ENCODE measurements at regions not wholly inside any gene's neighbourhood (a gene's known extent, or its start where the extent isn't known, plus 50 kb on each side); places are given as distances from the start of the nearest gene placed in this dataset.

GRCh38 chr20:60338556-60338955, 380.3 kb downstream of the CDH26 start:
- Histone ChIP-seq H3K9me3 (replicated peaks in 1 of 2; ENCODE audit: control insufficient read depth in 2 of 2, insufficient read depth in 1 of 2, low read depth in 1 of 2, low read length in 2 of 2) (peaks cover 0 to 4% of the 10 kb centered on the region in 2 donors), H2AFZ (ENCODE audit: low read length) (no peak overlapping the region), H3K23ac (ENCODE audit: low read depth, low read length, poor library complexity) (no peak overlapping the region), H3K9ac (ENCODE audit: low read depth, low read length, poor library complexity) (no peak overlapping the region), H4K91ac (ENCODE audit: low read depth, low read length, poor library complexity) (no peak overlapping the region), H3K27ac (replicated peaks; ENCODE audit: low read length) (no peak overlapping the region), H2BK12ac (ENCODE audit: low read length) (no peak overlapping the region), H2BK15ac (ENCODE audit: low read length) (no peak overlapping the region), H3K18ac (ENCODE audit: low read length) (no peak overlapping the region), H3K4me2 (ENCODE audit: insufficient read depth, low read length, poor library complexity, severe bottlenecking) (no peak overlapping the region), H3K27me3 (ENCODE audit: control insufficient read depth in 3 of 3, insufficient read depth in 3 of 3, low read depth in 1 of 3, low read length in 3 of 3) (no peaks in the 10 kb centered on the region), H3K14ac (ENCODE audit: low read length) (no peak overlapping the region), H3K4ac (ENCODE audit: low read length) (no peak overlapping the region), H3K4me1 (ENCODE audit: control insufficient read depth in 2 of 2, insufficient read depth in 1 of 2, low read depth in 1 of 2, low read length in 2 of 2) (peaks cover 0 to 2% of the 10 kb centered on the region in 2 donors), H2BK120ac (ENCODE audit: low read depth, low read length) (no peak overlapping the region), H4K8ac (ENCODE audit: low read depth, low read length) (no peak overlapping the region), H3K79me1 (ENCODE audit: low read depth, low read length) (no peaks in the 10 kb centered on the region), H2AK5ac (ENCODE audit: low read depth, low read length) (no peak overlapping the region), H2BK5ac (ENCODE audit: low read length) (no peak overlapping the region), H3K36me3 (replicated peaks in 1 of 2; ENCODE audit: control insufficient read depth in 2 of 2, insufficient read depth in 2 of 2, low read length in 2 of 2) (no peaks in the 10 kb centered on the region), H3K4me3 (ENCODE audit: low read length in 2 of 2) (no peak overlapping the region)
- no peak for DNase-seq (ENCODE audit: low spot score)
- WGBS, 2 donors (ENCODE audit: extremely low coverage in 2 of 2, insufficient read length in 2 of 2, insufficient replicate concordance in 1 of 2) = no CpG with 5 or more reads among the region's 8 CpGs

DNA sequence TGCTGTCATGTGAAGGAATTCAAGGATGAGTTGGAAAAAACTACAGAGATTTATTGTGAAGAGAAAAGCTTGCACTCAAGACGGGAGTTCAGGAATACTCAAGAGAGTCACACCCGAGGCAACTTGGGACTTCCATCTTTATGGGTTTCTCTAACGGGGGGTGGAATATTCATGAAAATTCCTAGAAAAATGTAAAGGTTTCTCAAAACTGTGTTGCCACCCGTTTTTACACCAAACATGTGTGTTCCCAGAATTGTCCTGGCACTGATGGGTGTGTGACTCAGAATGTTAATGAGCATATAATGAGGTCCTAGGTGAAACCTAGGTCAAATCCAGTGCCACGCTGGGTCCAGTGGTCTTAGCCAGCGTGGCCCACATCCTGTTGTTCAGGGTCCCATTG, 381.5 kb downstream of the CDH26 start:
- H2AFZ ChIP-seq (ENCODE audit: low read length) = no peak overlapping the region
- H2BK120ac ChIP-seq (ENCODE audit: low read depth, low read length) = no peak overlapping the region
- no peak overlapping the region for H3K9ac ChIP-seq (ENCODE audit: low read depth, low read length, poor library complexity)
- no peaks in the 10 kb centered on the region for H3K36me3 ChIP-seq (replicated peaks in 1 of 2; ENCODE audit: control insufficient read depth in 2 of 2, insufficient read depth in 2 of 2, low read length in 2 of 2)
- no peaks in the 10 kb centered on the region for H3K79me1 ChIP-seq (ENCODE audit: low read depth, low read length)
- H3K4me1 ChIP-seq (ENCODE audit: control insufficient read depth in 2 of 2, insufficient read depth in 1 of 2, low read depth in 1 of 2, low read length in 2 of 2) = peaks cover 0 to under 1% of the 10 kb centered on the region in 2 donors
- no CpG with 5 or more reads among the region's 6 CpGs for WGBS, 2 donors (ENCODE audit: extremely low coverage in 2 of 2, insufficient read length in 2 of 2, insufficient replicate concordance in 1 of 2)
- H3K27ac ChIP-seq (replicated peaks; ENCODE audit: low read length) = no peak overlapping the region
- DNase-seq (ENCODE audit: low spot score) = no peak
- H3K14ac ChIP-seq (ENCODE audit: low read length) = no peak overlapping the region
- peaks cover 0 to 4% of the 10 kb centered on the region in 2 donors for H3K9me3 ChIP-seq (replicated peaks in 1 of 2; ENCODE audit: control insufficient read depth in 2 of 2, insufficient read depth in 1 of 2, low read depth in 1 of 2, low read length in 2 of 2)
- H4K91ac ChIP-seq (ENCODE audit: low read depth, low read length, poor library complexity) = no peak overlapping the region
- no peak overlapping the region for H3K4me3 ChIP-seq (ENCODE audit: low read length in 2 of 2)
- no peak overlapping the region for H3K4ac ChIP-seq (ENCODE audit: low read length)
- no peak overlapping the region for H2AK5ac ChIP-seq (ENCODE audit: low read depth, low read length)
- no peak overlapping the region for H2BK12ac ChIP-seq (ENCODE audit: low read length)
- H3K27me3 ChIP-seq (ENCODE audit: control insufficient read depth in 3 of 3, insufficient read depth in 3 of 3, low read depth in 1 of 3, low read length in 3 of 3) = no peaks in the 10 kb centered on the region
- H3K4me2 ChIP-seq (ENCODE audit: insufficient read depth, low read length, poor library complexity, severe bottlenecking) = no peak overlapping the region
- H4K8ac ChIP-seq (ENCODE audit: low read depth, low read length) = no peak overlapping the region
- no peak overlapping the region for H3K23ac ChIP-seq (ENCODE audit: low read depth, low read length, poor library complexity)
- no peak overlapping the region for H2BK5ac ChIP-seq (ENCODE audit: low read length)
- no peak overlapping the region for H2BK15ac ChIP-seq (ENCODE audit: low read length)
- H3K18ac ChIP-seq (ENCODE audit: low read length) = no peak overlapping the region

- no peak overlapping the region for H2BK5ac ChIP-seq (ENCODE audit: low read length)
- H4K8ac ChIP-seq (ENCODE audit: low read depth, low read length) = no peak overlapping the region
- peaks cover 0 to 4% of the 10 kb centered on the region in 2 donors for H3K9me3 ChIP-seq (replicated peaks in 1 of 2; ENCODE audit: control insufficient read depth in 2 of 2, insufficient read depth in 1 of 2, low read depth in 1 of 2, low read length in 2 of 2)
- H3K36me3 ChIP-seq (replicated peaks in 1 of 2; ENCODE audit: control insufficient read depth in 2 of 2, insufficient read depth in 2 of 2, low read length in 2 of 2) = no peaks in the 10 kb centered on the region
- H2BK12ac ChIP-seq (ENCODE audit: low read length) = no peak overlapping the region
- no peak overlapping the region for H3K14ac ChIP-seq (ENCODE audit: low read length)
- no peak overlapping the region for H3K23ac ChIP-seq (ENCODE audit: low read depth, low read length, poor library complexity)
- no peak overlapping the region for H2BK15ac ChIP-seq (ENCODE audit: low read length)
- H3K4ac ChIP-seq (ENCODE audit: low read length) = no peak overlapping the region
- no peak overlapping the region for H2AK5ac ChIP-seq (ENCODE audit: low read depth, low read length)
- H3K79me1 ChIP-seq (ENCODE audit: low read depth, low read length) = no peaks in the 10 kb centered on the region
- H3K9ac ChIP-seq (ENCODE audit: low read depth, low read length, poor library complexity) = no peak overlapping the region
- no peaks in the 10 kb centered on the region for H3K27me3 ChIP-seq (ENCODE audit: control insufficient read depth in 3 of 3, insufficient read depth in 3 of 3, low read depth in 1 of 3, low read length in 3 of 3)
- no peak overlapping the region for H3K4me2 ChIP-seq (ENCODE audit: insufficient read depth, low read length, poor library complexity, severe bottlenecking)
- no peak overlapping the region for H3K18ac ChIP-seq (ENCODE audit: low read length)
- no peak for DNase-seq (ENCODE audit: low spot score)
- H3K4me1 ChIP-seq (ENCODE audit: control insufficient read depth in 2 of 2, insufficient read depth in 1 of 2, low read depth in 1 of 2, low read length in 2 of 2) = no peaks in the 10 kb centered on the region
- WGBS, 2 donors (ENCODE audit: extremely low coverage in 2 of 2, insufficient read length in 2 of 2, insufficient replicate concordance in 1 of 2) = no CpG with 5 or more reads among the region's 4 CpGs
- H3K4me3 ChIP-seq (ENCODE audit: low read length in 2 of 2) = no peak overlapping the region
- no peak overlapping the region for H2AFZ ChIP-seq (ENCODE audit: low read length)
- H4K91ac ChIP-seq (ENCODE audit: low read depth, low read length, poor library complexity) = no peak overlapping the region
- no peak overlapping the region for H2BK120ac ChIP-seq (ENCODE audit: low read depth, low read length)
- H3K27ac ChIP-seq (replicated peaks; ENCODE audit: low read length) = no peak overlapping the region
Observed at GRCh38 chr20:60340232-60340631, 382.0 kb downstream of the CDH26 start.

- H3K27me3 ChIP-seq (ENCODE audit: control insufficient read depth in 3 of 3, insufficient read depth in 3 of 3, low read depth in 1 of 3, low read length in 3 of 3) = no peaks in the 10 kb centered on the region
- no CpG with 5 or more reads among the region's 7 CpGs for WGBS, 2 donors (ENCODE audit: extremely low coverage in 2 of 2, insufficient read length in 2 of 2, insufficient replicate concordance in 1 of 2)
- no peak overlapping the region for H2BK12ac ChIP-seq (ENCODE audit: low read length)
- no peak for DNase-seq (ENCODE audit: low spot score)
- H2AFZ ChIP-seq (ENCODE audit: low read length) = no peak overlapping the region
- no peaks in the 10 kb centered on the region for H3K36me3 ChIP-seq (replicated peaks in 1 of 2; ENCODE audit: control insufficient read depth in 2 of 2, insufficient read depth in 2 of 2, low read length in 2 of 2)
- H3K4me3 ChIP-seq (ENCODE audit: low read length in 2 of 2) = no peak overlapping the region
- H3K18ac ChIP-seq (ENCODE audit: low read length) = no peak overlapping the region
- no peaks in the 10 kb centered on the region for H3K79me1 ChIP-seq (ENCODE audit: low read depth, low read length)
- H2BK15ac ChIP-seq (ENCODE audit: low read length) = no peak overlapping the region
- peaks cover 0 to 4% of the 10 kb centered on the region in 2 donors for H3K9me3 ChIP-seq (replicated peaks in 1 of 2; ENCODE audit: control insufficient read depth in 2 of 2, insufficient read depth in 1 of 2, low read depth in 1 of 2, low read length in 2 of 2)
- no peak overlapping the region for H4K91ac ChIP-seq (ENCODE audit: low read depth, low read length, poor library complexity)
- H3K23ac ChIP-seq (ENCODE audit: low read depth, low read length, poor library complexity) = no peak overlapping the region
- H4K8ac ChIP-seq (ENCODE audit: low read depth, low read length) = no peak overlapping the region
- H3K4me1 ChIP-seq (ENCODE audit: control insufficient read depth in 2 of 2, insufficient read depth in 1 of 2, low read depth in 1 of 2, low read length in 2 of 2) = no peaks in the 10 kb centered on the region
- H3K14ac ChIP-seq (ENCODE audit: low read length) = no peak overlapping the region
- H3K4ac ChIP-seq (ENCODE audit: low read length) = no peak overlapping the region
- no peak overlapping the region for H2BK5ac ChIP-seq (ENCODE audit: low read length)
- H3K4me2 ChIP-seq (ENCODE audit: insufficient read depth, low read length, poor library complexity, severe bottlenecking) = no peak overlapping the region
- H2AK5ac ChIP-seq (ENCODE audit: low read depth, low read length) = no peak overlapping the region
- no peak overlapping the region for H2BK120ac ChIP-seq (ENCODE audit: low read depth, low read length)
- no peak overlapping the region for H3K9ac ChIP-seq (ENCODE audit: low read depth, low read length, poor library complexity)
- no peak overlapping the region for H3K27ac ChIP-seq (replicated peaks; ENCODE audit: low read length)
Observed at GRCh38 chr20:60341062-60341461, 382.8 kb downstream of the CDH26 start.

Measured in neuronal stem cell (in vitro differentiated cells).